HUES48 (cell line): ENCODE measurements at regions not wholly inside any gene's neighbourhood (a gene's known extent, or its start where the extent isn't known, plus 50 kb on each side); places are given as distances from the start of the nearest gene placed in this dataset.
"Not testable (repeated sequence)": the region's sequence is repeated elsewhere in the genome, so short reads cannot be mapped to it uniquely, and the experiment has no call there.

ENCODE experiments used
- H3K27ac ChIP-seq: one replicate; pipeline ENCODE4 v1.7.0; 2013; ENCODE audit warnings: low read depth, low read length, inconsistent platforms
- H3K27me3 ChIP-seq: 2 replicates; pipeline ENCODE4 v1.6.1; 2013; ENCODE audit warnings: mild to moderate bottlenecking, low read length; ENCODE audit not compliant: control insufficient read depth, insufficient read depth
- H3K36me3 ChIP-seq: 2 replicates; pipeline ENCODE4 v1.6.1; 2013; ENCODE audit warnings: low read length; ENCODE audit not compliant: control insufficient read depth, insufficient read depth
- H3K4me1 ChIP-seq: 2 replicates; pipeline ENCODE4 v1.6.1; 2013; ENCODE audit warnings: mild to moderate bottlenecking, low read length; ENCODE audit not compliant: control insufficient read depth, insufficient read depth
- H3K4me3 ChIP-seq: 2 replicates; pipeline ENCODE4 v1.5.1; 2013; ENCODE audit warnings: mild to moderate bottlenecking, low read depth, low read length
- H3K9ac ChIP-seq: 2 replicates; pipeline ENCODE4 v1.6.1; 2013; ENCODE audit warnings: mild to moderate bottlenecking, low read depth, low read length, moderate library complexity
- H3K9me3 ChIP-seq: 2 replicates; pipeline ENCODE4 v1.6.1; 2013; ENCODE audit warnings: low read length; ENCODE audit not compliant: control insufficient read depth, insufficient read depth

DNA sequence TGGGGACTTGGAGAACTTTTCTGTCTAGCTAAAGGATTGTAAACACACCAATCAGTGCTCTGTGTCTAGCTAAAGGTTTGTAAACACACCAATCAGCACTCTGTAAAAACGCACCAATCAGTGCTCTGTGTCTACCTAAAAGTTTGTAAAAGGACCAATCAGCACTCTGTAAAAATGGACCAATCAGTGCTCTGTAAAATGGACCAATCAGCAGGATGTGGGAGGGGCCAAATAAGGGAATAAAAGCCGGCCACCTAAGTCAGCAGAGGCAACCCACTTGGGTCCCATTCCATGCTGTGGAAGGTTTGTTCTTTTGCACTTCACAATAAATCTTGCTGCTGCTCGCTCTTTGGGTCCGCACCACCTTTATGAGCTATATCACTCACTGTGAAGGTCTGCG lies 1709.4 kb upstream of the PIK3C3 start:
- not testable (repeated sequence) for H3K4me3 ChIP-seq, H3K27me3 ChIP-seq, H3K36me3 ChIP-seq, H3K9ac ChIP-seq, H3K27ac ChIP-seq, H3K9me3 ChIP-seq
- peaks cover 11% of the 10 kb centered on the region for H3K4me1 ChIP-seq

DNA sequence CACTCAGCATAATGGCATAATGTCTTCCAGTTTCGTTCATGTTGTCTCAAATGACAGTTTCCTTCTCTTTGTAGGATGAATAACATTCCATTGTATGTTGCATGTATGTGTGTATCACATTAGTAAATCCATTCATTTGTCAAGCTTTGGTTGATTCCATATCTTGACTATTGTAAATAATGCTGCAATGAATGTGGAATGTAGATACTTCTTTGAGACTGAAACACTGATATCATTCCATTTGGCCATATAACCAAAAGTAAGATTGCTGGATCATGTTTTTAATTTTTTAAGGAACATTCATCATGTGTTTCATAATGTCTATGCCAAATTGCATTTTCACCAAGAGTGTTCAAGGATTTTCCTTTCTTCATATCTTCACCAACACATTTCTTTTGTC lies 1711.4 kb upstream of the PIK3C3 start:
- Histone ChIP-seq H3K27me3 (no peaks in the 10 kb centered on the region), H3K4me1 (no peaks in the 10 kb centered on the region), H3K36me3 (no peaks in the 10 kb centered on the region), H3K9me3 (no peaks in the 10 kb centered on the region), H3K4me3 (no peak overlapping the region), H3K27ac (no peak overlapping the region), H3K9ac (no peak overlapping the region)

DNA sequence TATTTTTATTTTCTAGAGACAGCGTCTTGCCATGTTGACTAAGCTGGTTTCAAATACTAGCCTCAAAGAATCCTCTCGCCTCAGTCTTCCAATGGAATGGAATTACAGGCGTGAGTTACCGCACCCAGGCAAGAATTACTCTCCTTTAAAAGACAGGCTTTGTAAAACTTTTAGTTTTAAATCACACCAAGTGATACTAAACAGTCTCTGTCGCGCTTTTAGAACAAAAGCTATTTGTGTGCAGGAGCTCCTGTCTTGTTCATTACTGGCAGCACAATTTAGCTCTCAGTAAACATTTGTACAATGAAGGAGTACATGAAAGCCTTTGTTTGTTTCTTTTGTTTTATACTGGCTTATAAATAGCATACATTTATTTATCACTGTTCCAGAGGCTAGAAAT lies 1719.2 kb upstream of the PIK3C3 start:
- Histone ChIP-seq H3K4me1 (peaks cover 21% of the 10 kb centered on the region), H3K27me3 (peaks cover 4% of the 10 kb centered on the region; the same call in 1 of the 2 replicates), H3K9ac (no peak overlapping the region), H3K4me3 (no peak overlapping the region), H3K27ac (no peak overlapping the region), H3K9me3 (no peaks in the 10 kb centered on the region), H3K36me3 (no peaks in the 10 kb centered on the region)

DNA sequence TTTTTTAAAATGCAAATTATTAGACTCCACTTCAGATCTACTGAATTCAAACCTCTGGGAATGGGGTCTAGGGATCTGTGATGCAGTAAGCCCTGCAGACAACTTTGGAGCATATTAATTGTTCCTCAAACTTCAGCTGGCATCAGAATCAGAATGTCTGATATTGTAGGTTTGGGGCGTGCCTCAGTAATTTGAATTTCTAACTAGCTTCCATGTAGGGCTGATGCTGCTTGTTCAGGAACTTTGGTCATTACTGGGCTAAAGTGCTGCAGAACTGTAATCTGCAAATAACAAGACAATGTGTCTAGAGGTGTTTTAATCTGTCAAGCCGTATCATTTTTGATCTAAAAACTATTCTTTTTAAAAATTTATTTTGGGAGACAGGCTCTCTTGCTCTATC lies 1719.7 kb upstream of the PIK3C3 start:
- no peak overlapping the region for H3K4me3 ChIP-seq
- H3K27ac ChIP-seq, result no peak overlapping the region
- H3K9me3 ChIP-seq, result no peaks in the 10 kb centered on the region
- H3K36me3 ChIP-seq, result no peaks in the 10 kb centered on the region
- H3K9ac ChIP-seq, result no peak overlapping the region
- peaks cover 21% of the 10 kb centered on the region for H3K4me1 ChIP-seq
- H3K27me3 ChIP-seq, result peaks cover 4% of the 10 kb centered on the region; the same call in 1 of the 2 replicates

DNA sequence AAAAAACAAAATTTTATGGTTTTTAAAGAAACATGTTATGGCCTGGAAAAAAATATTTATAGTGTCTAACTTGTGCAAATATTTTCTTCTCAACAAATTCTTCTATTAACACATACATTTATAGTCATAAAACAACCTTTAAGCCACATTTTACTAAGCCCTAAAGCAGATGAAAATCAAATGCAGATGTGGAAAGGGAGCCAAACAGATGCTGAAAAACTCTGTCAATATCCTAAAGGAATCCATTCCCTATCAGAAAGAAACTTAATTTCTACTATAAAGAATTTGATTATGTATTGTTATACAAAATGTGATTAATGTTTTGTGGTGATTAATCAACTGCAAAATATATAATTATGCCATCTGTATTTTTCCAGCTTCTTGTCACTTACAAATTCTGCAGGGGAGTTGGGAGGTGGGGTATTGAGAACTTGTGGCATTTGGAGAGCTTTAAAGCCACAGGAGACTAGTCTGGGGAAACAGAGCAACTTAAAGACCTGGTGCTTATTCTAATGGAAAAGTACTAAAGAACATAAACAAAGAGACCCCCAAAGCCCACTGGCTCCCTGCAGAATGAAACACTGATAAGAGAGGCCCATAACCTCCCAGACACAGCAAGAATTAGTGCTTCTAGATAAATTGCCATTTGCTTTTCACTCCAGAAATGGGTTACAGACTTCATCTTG lies 1721.0 kb upstream of the PIK3C3 start:
- Histone ChIP-seq H3K27ac (no peak overlapping the region), H3K9ac (no peak overlapping the region), H3K4me3 (no peak overlapping the region), H3K9me3 (no peaks in the 10 kb centered on the region), H3K36me3 (no peaks in the 10 kb centered on the region), H3K4me1 (peaks cover 21% of the 10 kb centered on the region), H3K27me3 (peaks cover 4% of the 10 kb centered on the region; the same call in 1 of the 2 replicates)

DNA sequence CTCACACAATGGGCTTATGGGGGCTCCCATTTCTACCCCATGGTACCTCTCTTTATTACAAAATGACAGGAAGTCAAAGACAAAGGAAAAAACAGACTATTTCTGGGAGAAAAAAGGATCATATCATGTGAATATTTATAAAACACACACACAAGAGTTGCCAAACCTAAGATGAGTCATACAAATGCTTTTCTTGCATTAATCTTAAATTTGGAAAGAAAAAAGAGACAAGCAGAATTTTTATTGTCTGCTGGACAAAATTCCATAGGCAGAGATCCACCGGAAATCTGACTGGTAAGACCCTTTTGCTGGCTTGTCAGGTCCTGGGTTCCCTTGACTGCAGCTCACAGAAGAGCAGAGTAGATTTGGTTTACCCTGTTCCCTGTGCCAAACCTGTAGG lies 1732.3 kb upstream of the PIK3C3 start:
- no peaks in the 10 kb centered on the region for H3K36me3 ChIP-seq
- H3K9ac ChIP-seq, result no peak overlapping the region
- no peaks in the 10 kb centered on the region for H3K9me3 ChIP-seq
- H3K4me1 ChIP-seq, result no peaks in the 10 kb centered on the region
- H3K27ac ChIP-seq, result no peak overlapping the region
- no peaks in the 10 kb centered on the region for H3K27me3 ChIP-seq
- H3K4me3 ChIP-seq, result no peak overlapping the region

GRCh38 chr18:40216856-40217255 lies 1738.2 kb upstream of the PIK3C3 start:
- Histone ChIP-seq H3K36me3 (no peaks in the 10 kb centered on the region), H3K27me3 (no peaks in the 10 kb centered on the region), H3K4me3 (no peak overlapping the region), H3K9ac (no peak overlapping the region), H3K9me3 (no peaks in the 10 kb centered on the region; the same call in 1 of the 2 replicates), H3K4me1 (peaks cover 13% of the 10 kb centered on the region), H3K27ac (no peak overlapping the region)

DNA sequence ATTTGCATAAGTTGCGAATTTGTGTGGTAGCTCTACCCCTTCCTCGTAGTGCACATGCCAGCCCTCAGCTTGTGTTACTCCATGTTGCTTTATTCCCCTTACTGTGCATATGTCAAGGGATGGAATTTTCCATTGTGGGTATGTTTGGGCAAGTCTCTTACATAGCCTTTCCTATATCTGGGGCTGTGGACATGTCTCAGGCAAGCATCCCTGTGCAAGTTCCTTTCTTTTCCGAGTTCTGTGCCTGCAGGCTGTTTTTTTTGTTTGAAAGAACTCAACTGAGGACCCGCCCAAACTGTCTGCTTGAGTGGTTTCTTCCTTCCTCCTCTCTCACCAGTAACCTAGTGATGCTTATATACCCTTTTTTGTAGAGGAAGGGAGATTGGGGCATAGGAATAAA lies 1739.1 kb upstream of the PIK3C3 start:
- peaks cover 15% of the 10 kb centered on the region for H3K4me1 ChIP-seq
- H3K27me3 ChIP-seq, result no peaks in the 10 kb centered on the region
- no peaks in the 10 kb centered on the region for H3K36me3 ChIP-seq
- H3K27ac ChIP-seq, result no peak overlapping the region
- no peak overlapping the region for H3K9ac ChIP-seq
- no peak overlapping the region for H3K4me3 ChIP-seq
- no peaks in the 10 kb centered on the region; the same call in 1 of the 2 replicates for H3K9me3 ChIP-seq

DNA sequence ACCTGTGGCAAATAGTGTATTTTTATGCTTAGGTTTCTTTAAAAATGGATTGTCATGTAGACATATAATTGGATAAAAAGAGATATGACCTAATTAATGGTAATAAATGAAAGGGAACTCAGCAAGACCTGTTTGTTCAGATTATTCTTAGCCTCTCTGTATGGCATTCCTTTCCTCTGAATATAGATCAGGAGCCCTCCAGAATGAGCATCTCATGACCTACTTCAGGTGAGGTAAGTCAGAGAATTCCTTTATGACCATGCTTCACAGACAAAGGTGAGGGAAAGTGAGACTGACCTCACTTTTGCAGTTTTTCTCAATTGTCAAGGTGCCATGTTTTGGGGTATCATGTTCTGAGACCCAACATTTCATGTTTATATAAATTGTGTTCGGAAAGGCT lies 1744.3 kb upstream of the PIK3C3 start:
- Histone ChIP-seq H3K4me3 (no peak overlapping the region), H3K27me3 (no peaks in the 10 kb centered on the region), H3K36me3 (no peaks in the 10 kb centered on the region), H3K9me3 (no peaks in the 10 kb centered on the region; the same call in 1 of the 2 replicates), H3K4me1 (peaks cover 23% of the 10 kb centered on the region), H3K9ac (no peak overlapping the region), H3K27ac (no peak overlapping the region)

DNA sequence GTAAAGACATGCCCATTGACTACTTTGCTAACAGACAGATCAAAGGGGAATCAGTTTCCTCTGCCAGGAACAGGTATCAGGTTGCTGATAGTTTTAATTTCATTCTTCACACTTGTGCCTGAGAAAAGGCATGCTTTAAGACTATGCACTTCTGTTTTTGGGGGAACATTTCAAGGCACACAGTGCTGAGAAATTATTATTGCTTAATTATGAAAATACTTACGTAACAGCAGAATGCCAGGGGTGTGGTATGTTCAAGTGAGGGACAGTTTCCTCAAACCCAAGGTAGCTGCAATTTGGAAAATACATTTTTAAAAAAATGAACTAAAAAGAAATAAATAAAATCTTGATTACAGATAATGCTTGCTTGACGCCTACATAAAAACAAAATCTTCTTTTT lies 1746.1 kb upstream of the PIK3C3 start:
- no peaks in the 10 kb centered on the region for H3K27me3 ChIP-seq
- no peaks in the 10 kb centered on the region for H3K36me3 ChIP-seq
- no peak overlapping the region for H3K4me3 ChIP-seq
- H3K27ac ChIP-seq, result no peak overlapping the region
- H3K9ac ChIP-seq, result no peak overlapping the region
- H3K9me3 ChIP-seq, result no peaks in the 10 kb centered on the region
- peaks cover 23% of the 10 kb centered on the region for H3K4me1 ChIP-seq

DNA sequence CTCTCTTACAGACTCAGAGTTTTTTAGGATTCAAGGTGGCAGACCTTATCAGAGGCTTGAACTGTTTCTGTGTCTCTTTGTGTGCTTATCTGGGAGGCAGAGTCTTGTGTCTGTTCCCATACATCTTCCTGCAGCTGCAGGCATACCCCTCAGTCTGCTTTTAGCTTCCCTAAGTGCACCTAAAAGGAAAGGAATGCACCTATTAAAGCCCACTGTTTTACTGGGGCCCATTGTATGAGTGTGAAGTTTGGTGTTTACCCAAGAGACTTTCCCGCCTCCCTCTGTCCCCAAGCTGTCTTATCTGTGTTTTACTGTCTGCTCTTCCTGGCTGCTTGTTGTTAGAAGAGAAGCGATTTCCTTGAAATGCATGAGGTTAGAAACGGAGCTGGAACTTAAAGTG lies 1757.3 kb upstream of the PIK3C3 start:
- H3K27me3 ChIP-seq, result no peaks in the 10 kb centered on the region
- H3K9ac ChIP-seq, result no peak overlapping the region
- H3K4me3 ChIP-seq, result no peak overlapping the region
- no peaks in the 10 kb centered on the region for H3K36me3 ChIP-seq
- peak overlapping the region; percentile 68 for H3K27ac ChIP-seq
- H3K4me1 ChIP-seq, result peaks cover 8% of the 10 kb centered on the region
- no peaks in the 10 kb centered on the region for H3K9me3 ChIP-seq
